Umbilical cord (tissue), 1 donor: ENCODE measurements at regions not wholly inside any gene's neighbourhood (a gene's known extent, or its start where the extent isn't known, plus 50 kb on each side); places are given as distances from the start of the nearest gene placed in this dataset.
"Not testable (repeated sequence)": the region's sequence is repeated elsewhere in the genome, so short reads cannot be mapped to it uniquely, and the experiment has no call there.

Source experiments
- DNase-seq: peaks from one replicate; pipeline ENCODE4 v3.0.0-alpha.2; 2015; ENCODE audit warnings: low spot score

- DNase-seq = no peak
Observed at GRCh38 chr11:57913715-57914704, 109.7 kb upstream of the OR9Q1 start.

GRCh38 chr11:57917632-57918031 lies 106.0 kb upstream of the OR9Q1 start:
- DNase-seq = no peak

GRCh38 chr11:57920971-57921370 lies 102.7 kb upstream of the OR9Q1 start:
- DNase-seq = no peak

- no peak for DNase-seq
Observed at GRCh38 chr11:57932105-57932504, 91.6 kb upstream of the OR9Q1 start.

- no peak for DNase-seq
Observed at GRCh38 chr11:57935402-57936049, 88.2 kb upstream of the OR9Q1 start.

- no peak for DNase-seq
Observed at GRCh38 chr11:57936050-57936418, 87.6 kb upstream of the OR9Q1 start.

GRCh38 chr11:57937431-57937830 lies 86.2 kb upstream of the OR9Q1 start:
- no peak for DNase-seq

GRCh38 chr11:57938351-57938750 lies 85.3 kb upstream of the OR9Q1 start:
- peak; percentile 5 for DNase-seq

- no peak for DNase-seq
Observed at GRCh38 chr11:57940044-57940756, 83.5 kb upstream of the OR9Q1 start.

GRCh38 chr11:57941875-57942274 lies 81.8 kb upstream of the OR9Q1 start:
- no peak for DNase-seq

GRCh38 chr11:57942808-57943207 lies 80.9 kb upstream of the OR9Q1 start:
- no peak for DNase-seq

GRCh38 chr11:57943766-57944165 lies 79.9 kb upstream of the OR9Q1 start:
- DNase-seq = not testable (repeated sequence)

- no peak for DNase-seq
Observed at GRCh38 chr11:57946628-57947027, 77.1 kb upstream of the OR9Q1 start.

- DNase-seq = no peak
Observed at GRCh38 chr11:57964660-57965059, 59.0 kb upstream of the OR9Q1 start.

- no peak for DNase-seq
Observed at GRCh38 chr11:57971272-57972012, 52.2 kb upstream of the OR9Q1 start.

- DNase-seq = no peak
Observed at GRCh38 chr11:57972013-57972367, 51.7 kb upstream of the OR9Q1 start.
